IMR-90 (cell line): ENCODE measurements at regions not wholly inside any gene's neighbourhood (a gene's known extent, or its start where the extent isn't known, plus 50 kb on each side); places are given as distances from the start of the nearest gene placed in this dataset.

Source experiments
- CTCF ChIP-seq: conservative IDR thresholded peaks from 2 replicates; pipeline ENCODE4 v1.5.1; 2012; ENCODE audit warnings: mild to moderate bottlenecking, low read depth, low read length, improper control_type of control experiment
- ELK1 ChIP-seq: fragments of 150-350 bp; IDR thresholded peaks from 2 replicates; pipeline ENCODE4 v1.6.1; 2016; ENCODE audit warnings: low read depth, mild to moderate bottlenecking, low read length, moderate library complexity, borderline replicate concordance
- POLR2A ChIP-seq: IDR thresholded peaks from 2 replicates; pipeline ENCODE4 v1.6.1; 2012; ENCODE audit warnings: mild to moderate bottlenecking, low read depth, low read length
- SMC3 ChIP-seq: fragments of 150-350 bp; IDR thresholded peaks from 2 replicates; pipeline ENCODE4 v1.6.1; 2016; ENCODE audit warnings: low read depth, mild to moderate bottlenecking, antibody characterized with exemption, low read length, moderate library complexity

GRCh38 chr14:35222324-35222723, 69.9 kb upstream of the PSMA6 start:
- TF ChIP-seq POLR2A (no peak), ELK1 (no peak), CTCF (no peak), SMC3 (no peak)
